ENCODE measurements at regions not wholly inside any gene's neighbourhood (a gene's known extent, or its start where the extent isn't known, plus 50 kb on each side); places are given as distances from the start of the nearest gene placed in this dataset.

- H3K4me1 Mint-ChIP-seq: no peaks in the 10 kb centered on the region
- H3K4me3 Mint-ChIP-seq: no peak overlapping the region
- H3K36me3 Mint-ChIP-seq (ENCODE audit: low read depth): no peaks in the 10 kb centered on the region
- H3K9me3 Mint-ChIP-seq: peaks cover 21% of the 10 kb centered on the region
- TF ChIP-seq, protein P1, sequence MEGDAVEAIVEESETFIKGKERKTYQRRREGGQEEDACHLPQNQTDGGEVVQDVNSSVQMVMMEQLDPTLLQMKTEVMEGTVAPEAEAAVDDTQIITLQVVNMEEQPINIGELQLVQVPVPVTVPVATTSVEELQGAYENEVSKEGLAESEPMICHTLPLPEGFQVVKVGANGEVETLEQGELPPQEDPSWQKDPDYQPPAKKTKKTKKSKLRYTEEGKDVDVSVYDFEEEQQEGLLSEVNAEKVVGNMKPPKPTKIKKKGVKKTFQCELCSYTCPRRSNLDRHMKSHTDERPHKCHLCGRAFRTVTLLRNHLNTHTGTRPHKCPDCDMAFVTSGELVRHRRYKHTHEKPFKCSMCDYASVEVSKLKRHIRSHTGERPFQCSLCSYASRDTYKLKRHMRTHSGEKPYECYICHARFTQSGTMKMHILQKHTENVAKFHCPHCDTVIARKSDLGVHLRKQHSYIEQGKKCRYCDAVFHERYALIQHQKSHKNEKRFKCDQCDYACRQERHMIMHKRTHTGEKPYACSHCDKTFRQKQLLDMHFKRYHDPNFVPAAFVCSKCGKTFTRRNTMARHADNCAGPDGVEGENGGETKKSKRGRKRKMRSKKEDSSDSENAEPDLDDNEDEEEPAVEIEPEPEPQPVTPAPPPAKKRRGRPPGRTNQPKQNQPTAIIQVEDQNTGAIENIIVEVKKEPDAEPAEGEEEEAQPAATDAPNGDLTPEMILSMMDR (IDR thresholded peaks at IDR 0.05; ENCODE audit: unreplicated experiment in 3 of 3): no peak
- no peaks in the 10 kb centered on the region for H3K27me3 Mint-ChIP-seq (ENCODE audit: low read depth)
- no peak overlapping the region for H3K27ac Mint-ChIP-seq
These were observed 71.5 kb upstream of the EDNRA start for GRCh38 chr4:147409350-147409749.

GRCh38 chr4:147418226-147418625 is 62.7 kb upstream of the EDNRA start:
- TF ChIP-seq, protein P1 (IDR thresholded peaks at IDR 0.05; ENCODE audit: unreplicated experiment in 3 of 3): no peak
- Mint-ChIP-seq H3K27me3 (ENCODE audit: low read depth) (no peaks in the 10 kb centered on the region), H3K4me1 (no peaks in the 10 kb centered on the region), H3K27ac (no peak overlapping the region), H3K9me3 (peaks cover 7% of the 10 kb centered on the region), H3K4me3 (no peak overlapping the region), H3K36me3 (ENCODE audit: low read depth) (no peaks in the 10 kb centered on the region)

DNA sequence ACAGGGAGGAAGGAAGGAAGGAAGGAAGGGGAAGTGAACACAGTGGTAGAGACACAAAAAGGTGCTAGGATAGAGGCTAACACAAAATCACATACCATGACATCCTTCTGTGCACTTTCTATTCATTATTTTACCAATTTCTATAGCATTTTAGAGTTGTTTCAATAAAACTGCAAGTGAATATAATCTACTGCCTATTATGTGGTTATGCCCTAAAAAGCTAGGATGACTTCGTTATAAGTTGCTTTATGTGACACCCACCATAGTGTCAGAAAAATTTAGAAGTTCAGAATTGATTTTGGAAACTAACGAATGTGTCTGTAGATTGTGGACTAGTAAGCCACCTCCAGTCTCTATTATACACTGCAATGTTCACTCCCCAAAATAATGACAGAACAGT is 59.4 kb upstream of the EDNRA start:
- Mint-ChIP-seq H3K4me1 (no peaks in the 10 kb centered on the region), H3K27me3 (ENCODE audit: low read depth) (peaks cover 4% of the 10 kb centered on the region), H3K4me3 (no peak overlapping the region), H3K36me3 (ENCODE audit: low read depth) (no peaks in the 10 kb centered on the region), H3K27ac (no peak overlapping the region), H3K9me3 (no peaks in the 10 kb centered on the region)
- TF ChIP-seq, protein P1 (IDR thresholded peaks at IDR 0.05; ENCODE audit: unreplicated experiment in 3 of 3): no peak

DNA sequence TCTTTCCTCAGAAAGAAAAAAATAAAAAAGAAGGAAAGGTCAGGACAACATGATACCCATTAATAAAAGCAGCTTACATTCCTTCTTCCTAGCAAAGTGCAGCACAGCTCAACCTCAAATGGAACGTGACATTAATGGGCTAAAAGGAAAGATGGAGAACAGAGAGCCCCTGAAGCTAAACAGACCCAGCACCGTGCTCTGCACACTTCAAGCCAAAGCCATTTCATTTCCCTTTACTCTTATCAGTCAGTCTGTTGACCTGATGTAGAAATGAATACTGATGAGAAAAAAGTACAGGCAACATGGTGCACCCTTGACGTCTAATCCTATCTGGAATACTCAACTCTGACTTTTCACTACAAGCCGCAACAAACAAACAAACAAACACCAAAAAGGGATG is 57.7 kb upstream of the EDNRA start:
- no peaks in the 10 kb centered on the region for H3K36me3 Mint-ChIP-seq (ENCODE audit: low read depth)

DNA sequence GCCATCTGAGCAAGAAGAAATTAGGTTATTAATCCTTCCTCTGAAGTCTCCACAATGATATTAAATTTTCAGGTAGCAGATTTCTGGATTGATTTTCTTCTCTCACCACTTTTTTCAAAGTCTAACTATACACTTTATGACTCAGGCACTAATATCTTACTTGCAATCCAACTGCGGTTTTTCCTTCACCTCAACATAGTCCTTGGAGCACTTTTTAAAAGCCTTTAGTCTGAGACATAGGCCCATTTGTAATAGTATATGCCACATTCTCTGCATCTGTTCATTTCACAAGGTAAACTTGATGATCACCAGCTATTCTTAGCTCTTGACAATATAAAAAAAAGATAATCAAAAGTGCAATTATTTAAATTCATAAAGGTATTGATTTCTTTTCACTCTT is 55.9 kb upstream of the EDNRA start:
- TF ChIP-seq, protein P1 (IDR thresholded peaks at IDR 0.05; ENCODE audit: unreplicated experiment in 3 of 3): no peak
- H3K9me3 Mint-ChIP-seq: no peaks in the 10 kb centered on the region
- no peak overlapping the region for H3K4me3 Mint-ChIP-seq
- peaks cover 4% of the 10 kb centered on the region for H3K27me3 Mint-ChIP-seq (ENCODE audit: low read depth)
- no peaks in the 10 kb centered on the region for H3K4me1 Mint-ChIP-seq
- no peaks in the 10 kb centered on the region for H3K36me3 Mint-ChIP-seq (ENCODE audit: low read depth)
- no peak overlapping the region for H3K27ac Mint-ChIP-seq

More for the DNA sequence above, 57.7 kb upstream of the EDNRA start:
- H3K27me3 Mint-ChIP-seq (ENCODE audit: low read depth): peaks cover 4% of the 10 kb centered on the region
- no peaks in the 10 kb centered on the region for H3K4me1 Mint-ChIP-seq
- no peak overlapping the region for H3K4me3 Mint-ChIP-seq
- TF ChIP-seq, protein P1 (IDR thresholded peaks at IDR 0.05; ENCODE audit: unreplicated experiment in 3 of 3): no peak
- no peak overlapping the region for H3K27ac Mint-ChIP-seq
- no peaks in the 10 kb centered on the region for H3K9me3 Mint-ChIP-seq

GRCh38 chr4:147428583-147428982 is 52.3 kb upstream of the EDNRA start:
- TF ChIP-seq, protein P1 (IDR thresholded peaks at IDR 0.05; ENCODE audit: unreplicated experiment in 3 of 3): no peak
- Mint-ChIP-seq H3K36me3 (ENCODE audit: low read depth) (no peaks in the 10 kb centered on the region), H3K4me3 (no peak overlapping the region), H3K27me3 (ENCODE audit: low read depth) (peaks cover 4% of the 10 kb centered on the region), H3K4me1 (no peaks in the 10 kb centered on the region), H3K27ac (no peak overlapping the region), H3K9me3 (peaks cover 14% of the 10 kb centered on the region)

Data from nephron (organoid).